Right lobe of liver (tissue), 4 donors: ENCODE measurements at regions not wholly inside any gene's neighbourhood (a gene's known extent, or its start where the extent isn't known, plus 50 kb on each side); places are given as distances from the start of the nearest gene placed in this dataset.

Experiments used
- POLR2A ChIP-seq: fragments of 450-650 bp; IDR thresholded peaks from one replicate; pipeline ENCODE4 v1.6.1; 2017; ENCODE audit warnings: antibody characterized with exemption, mild to moderate bottlenecking
- TF ChIP-seq, protein P1 (sequence below), 4 donors: fragments of 200-600 bp in 3 of 4; fragments of 450-650 bp in 1 of 4; IDR thresholded peaks; one replicate each; pipeline versions ENCODE4 v1.5.1 to v1.8.0; 2016 to 2022; ENCODE audit warnings: antibody characterized with exemption in 4 of 4, mild to moderate bottlenecking in 2 of 4
- donor health status: DM: no; HTN: no; CAD: no.
- donor health status: DM: no; HTN: no; CAD: no.
- donor health status: DM: no; HTN: yes; CAD: no.

- TF ChIP-seq, protein P1, sequence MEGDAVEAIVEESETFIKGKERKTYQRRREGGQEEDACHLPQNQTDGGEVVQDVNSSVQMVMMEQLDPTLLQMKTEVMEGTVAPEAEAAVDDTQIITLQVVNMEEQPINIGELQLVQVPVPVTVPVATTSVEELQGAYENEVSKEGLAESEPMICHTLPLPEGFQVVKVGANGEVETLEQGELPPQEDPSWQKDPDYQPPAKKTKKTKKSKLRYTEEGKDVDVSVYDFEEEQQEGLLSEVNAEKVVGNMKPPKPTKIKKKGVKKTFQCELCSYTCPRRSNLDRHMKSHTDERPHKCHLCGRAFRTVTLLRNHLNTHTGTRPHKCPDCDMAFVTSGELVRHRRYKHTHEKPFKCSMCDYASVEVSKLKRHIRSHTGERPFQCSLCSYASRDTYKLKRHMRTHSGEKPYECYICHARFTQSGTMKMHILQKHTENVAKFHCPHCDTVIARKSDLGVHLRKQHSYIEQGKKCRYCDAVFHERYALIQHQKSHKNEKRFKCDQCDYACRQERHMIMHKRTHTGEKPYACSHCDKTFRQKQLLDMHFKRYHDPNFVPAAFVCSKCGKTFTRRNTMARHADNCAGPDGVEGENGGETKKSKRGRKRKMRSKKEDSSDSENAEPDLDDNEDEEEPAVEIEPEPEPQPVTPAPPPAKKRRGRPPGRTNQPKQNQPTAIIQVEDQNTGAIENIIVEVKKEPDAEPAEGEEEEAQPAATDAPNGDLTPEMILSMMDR (IDR thresholded peaks at IDR 0.05) = no peak
- TF ChIP-seq POLR2A = no peak
Measured at GRCh38 chr3:27594096-27594690, 110.0 kb upstream of the SLC4A7 start.
